Hepatocyte (in vitro differentiated cells): ENCODE measurements at regions not wholly inside any gene's neighbourhood (a gene's known extent, or its start where the extent isn't known, plus 50 kb on each side); places are given as distances from the start of the nearest gene placed in this dataset.
"Not testable (repeated sequence)": the region's sequence is repeated elsewhere in the genome, so short reads cannot be mapped to it uniquely, and the experiment has no call there.

Experiments used
- DNase-seq: peaks from one replicate; pipeline ENCODE4 v3.0.0-alpha.2; 2016; ENCODE audit warnings: low spot score
- H2AFZ ChIP-seq: fragments of 200-600 bp; sonication (generic); 2 replicates; pipeline ENCODE4 v1.6.0; 2016; ENCODE audit warnings: antibody characterized with exemption, mild to moderate bottlenecking
- H3K27ac ChIP-seq: fragments of 200-600 bp; sonication (generic); 2 replicates; pipeline ENCODE4 v1.5.1; 2016; ENCODE audit warnings: mild to moderate bottlenecking
- H3K27me3 ChIP-seq: fragments of 200-600 bp; sonication (generic); 2 replicates; pipeline ENCODE4 v1.6.1; 2016
- H3K36me3 ChIP-seq: fragments of 200-600 bp; sonication (generic); replicated peaks from 2 replicates; pipeline ENCODE4 v1.5.1; 2016; ENCODE audit warnings: low read depth; ENCODE audit not compliant: insufficient read depth
- H3K4me1 ChIP-seq: fragments of 200-600 bp; sonication (generic); 2 replicates; pipeline ENCODE4 v1.5.1; 2016; ENCODE audit warnings: mild to moderate bottlenecking, moderate library complexity; ENCODE audit not compliant: insufficient read depth
- H3K4me2 ChIP-seq: fragments of 200-600 bp; sonication (generic); 2 replicates; pipeline ENCODE4 v1.6.0; 2016
- H3K4me3 ChIP-seq: fragments of 200-600 bp; sonication (generic); 2 replicates; pipeline ENCODE4 v1.5.1; 2016; ENCODE audit warnings: mild to moderate bottlenecking
- H3K79me2 ChIP-seq: fragments of 200-600 bp; sonication (generic); 2 replicates; pipeline ENCODE4 v1.6.0; 2017; ENCODE audit warnings: mild to moderate bottlenecking
- H3K9me2 ChIP-seq: fragments of 200-600 bp; sonication (generic); replicated peaks from 2 replicates; pipeline ENCODE4 v1.6.0; 2017; ENCODE audit warnings: mild to moderate bottlenecking; ENCODE audit not compliant: insufficient read depth
- H3K9me3 ChIP-seq: fragments of 200-600 bp; sonication (generic); 2 replicates; pipeline ENCODE4 v1.5.1; 2016; ENCODE audit warnings: low read depth, mild to moderate bottlenecking
- H4K20me1 ChIP-seq: fragments of 200-600 bp; sonication (generic); 2 replicates; pipeline ENCODE4 v1.6.0; 2016; ENCODE audit warnings: mild to moderate bottlenecking; ENCODE audit not compliant: insufficient read depth, poor library complexity, severe bottlenecking
- EZH2 ChIP-seq: fragments of 200-600 bp; sonication (generic); IDR thresholded peaks from 2 replicates; pipeline ENCODE4 v1.6.1; 2016; ENCODE audit warnings: antibody characterized with exemption, mild to moderate bottlenecking, borderline replicate concordance
- EZH2phosphoT487 ChIP-seq: fragments of 200-600 bp; sonication (generic); IDR thresholded peaks from one replicate; pipeline ENCODE4 v1.6.1; 2018; ENCODE audit warnings: antibody characterized with exemption, mild to moderate bottlenecking, low read depth, moderate library complexity; ENCODE audit not compliant: unreplicated experiment, severe bottlenecking
- WGBS: methylation state at CpG from one replicate; pipeline ENCODE4 v1.1.6; 2016; ENCODE audit warnings: low lambda C conversion rate; ENCODE audit errors: missing lambda C conversion rate; 5-methylcytosine and 5-hydroxymethylcytosine counted together
- TF ChIP-seq, protein P1 (sequence below): fragments of 200-600 bp; sonication (generic); IDR thresholded peaks from 2 replicates; pipeline ENCODE4 v1.5.1; 2016; ENCODE audit warnings: antibody characterized with exemption, mild to moderate bottlenecking; ENCODE audit not compliant: poor library complexity

DNA sequence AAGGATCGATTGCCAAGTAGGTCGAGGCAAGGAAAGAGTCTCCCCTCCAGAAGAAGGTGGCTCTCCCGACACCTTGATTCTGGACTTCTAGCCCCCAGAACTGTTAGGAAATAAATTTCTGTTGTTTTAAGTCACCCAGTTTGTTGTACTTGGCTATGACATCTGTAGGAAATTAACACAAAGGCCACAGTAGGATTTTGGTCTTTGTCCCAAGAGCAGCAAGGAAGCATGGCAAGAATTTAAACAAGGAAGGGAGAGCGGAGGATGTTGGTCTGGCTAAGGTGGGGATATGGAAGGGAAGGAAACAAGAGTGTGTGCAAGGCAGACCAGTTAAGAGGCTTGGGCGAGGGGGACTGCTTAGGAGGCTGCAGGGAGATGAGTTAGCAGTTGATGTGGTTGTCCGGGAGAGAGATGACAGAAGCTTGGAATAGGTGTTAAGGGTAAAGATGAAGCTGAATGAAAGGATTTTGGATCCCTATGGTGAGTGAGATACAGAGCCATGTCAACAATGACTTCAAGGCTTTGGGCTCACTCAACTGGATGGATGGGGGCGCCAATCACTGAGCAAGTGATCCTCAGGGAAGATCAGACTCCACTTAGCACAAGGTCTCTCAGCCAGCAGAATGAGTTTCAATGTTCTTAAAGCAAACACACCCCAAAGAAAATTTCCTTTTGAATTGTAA lies 140.5 kb upstream of the ZNF217 start:
- no peak overlapping the region for H2AFZ ChIP-seq
- WGBS, result 90% methylated on average over 7 of the region's 7 CpGs

DNA sequence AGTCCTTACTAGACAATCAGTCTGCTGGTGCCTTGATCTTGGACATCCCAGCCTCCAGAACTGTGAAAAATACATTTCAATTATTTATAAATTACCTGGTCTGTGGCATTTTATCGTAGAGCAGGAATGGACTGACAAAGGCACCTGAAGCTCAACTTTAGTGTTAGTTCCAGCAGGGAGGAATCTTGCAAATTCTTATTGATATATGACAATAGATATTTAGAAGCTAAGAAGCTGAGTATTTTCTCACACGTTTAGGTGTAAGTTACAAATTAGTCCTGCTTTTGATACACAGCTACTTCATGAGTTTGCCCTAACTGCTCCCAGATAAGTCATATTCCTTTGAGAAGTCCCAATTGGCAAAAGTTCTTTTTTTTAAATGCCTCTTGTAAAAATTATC lies 138.0 kb upstream of the ZNF217 start:
- Histone ChIP-seq H3K27me3 (no peaks in the 10 kb centered on the region), H3K9me3 (no peaks in the 10 kb centered on the region), H3K4me1 (peaks cover 17% of the 10 kb centered on the region), H3K27ac (no peak overlapping the region), H3K4me2 (no peak overlapping the region), H3K9me2 (no peaks in the 10 kb centered on the region), H4K20me1 (no peaks in the 10 kb centered on the region), H3K4me3 (no peak overlapping the region), H3K36me3 (no peaks in the 10 kb centered on the region), H3K79me2 (no peaks in the 10 kb centered on the region), H2AFZ (no peak overlapping the region)
- 95% methylated on average over 2 of the region's 2 CpGs for WGBS
- TF ChIP-seq EZH2phosphoT487 (no peak), EZH2 (no peak)
- TF ChIP-seq, protein P1, sequence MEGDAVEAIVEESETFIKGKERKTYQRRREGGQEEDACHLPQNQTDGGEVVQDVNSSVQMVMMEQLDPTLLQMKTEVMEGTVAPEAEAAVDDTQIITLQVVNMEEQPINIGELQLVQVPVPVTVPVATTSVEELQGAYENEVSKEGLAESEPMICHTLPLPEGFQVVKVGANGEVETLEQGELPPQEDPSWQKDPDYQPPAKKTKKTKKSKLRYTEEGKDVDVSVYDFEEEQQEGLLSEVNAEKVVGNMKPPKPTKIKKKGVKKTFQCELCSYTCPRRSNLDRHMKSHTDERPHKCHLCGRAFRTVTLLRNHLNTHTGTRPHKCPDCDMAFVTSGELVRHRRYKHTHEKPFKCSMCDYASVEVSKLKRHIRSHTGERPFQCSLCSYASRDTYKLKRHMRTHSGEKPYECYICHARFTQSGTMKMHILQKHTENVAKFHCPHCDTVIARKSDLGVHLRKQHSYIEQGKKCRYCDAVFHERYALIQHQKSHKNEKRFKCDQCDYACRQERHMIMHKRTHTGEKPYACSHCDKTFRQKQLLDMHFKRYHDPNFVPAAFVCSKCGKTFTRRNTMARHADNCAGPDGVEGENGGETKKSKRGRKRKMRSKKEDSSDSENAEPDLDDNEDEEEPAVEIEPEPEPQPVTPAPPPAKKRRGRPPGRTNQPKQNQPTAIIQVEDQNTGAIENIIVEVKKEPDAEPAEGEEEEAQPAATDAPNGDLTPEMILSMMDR, result no peak
- no peak for DNase-seq

More for the DNA sequence above, 140.5 kb upstream of the ZNF217 start:
- peaks cover 40% of the 10 kb centered on the region for H3K4me1 ChIP-seq
- no peaks in the 10 kb centered on the region for H3K9me3 ChIP-seq
- no peak for DNase-seq
- H3K4me3 ChIP-seq, result no peak overlapping the region
- no peaks in the 10 kb centered on the region for H4K20me1 ChIP-seq
- TF ChIP-seq EZH2phosphoT487, result no peak
- TF ChIP-seq, protein P1, result no peak
- TF ChIP-seq EZH2, result no peak
- H3K9me2 ChIP-seq, result no peaks in the 10 kb centered on the region
- H3K27me3 ChIP-seq, result no peaks in the 10 kb centered on the region
- H3K79me2 ChIP-seq, result no peaks in the 10 kb centered on the region
- no peaks in the 10 kb centered on the region for H3K36me3 ChIP-seq
- no peak overlapping the region for H3K4me2 ChIP-seq
- H3K27ac ChIP-seq, result no peak overlapping the region

DNA sequence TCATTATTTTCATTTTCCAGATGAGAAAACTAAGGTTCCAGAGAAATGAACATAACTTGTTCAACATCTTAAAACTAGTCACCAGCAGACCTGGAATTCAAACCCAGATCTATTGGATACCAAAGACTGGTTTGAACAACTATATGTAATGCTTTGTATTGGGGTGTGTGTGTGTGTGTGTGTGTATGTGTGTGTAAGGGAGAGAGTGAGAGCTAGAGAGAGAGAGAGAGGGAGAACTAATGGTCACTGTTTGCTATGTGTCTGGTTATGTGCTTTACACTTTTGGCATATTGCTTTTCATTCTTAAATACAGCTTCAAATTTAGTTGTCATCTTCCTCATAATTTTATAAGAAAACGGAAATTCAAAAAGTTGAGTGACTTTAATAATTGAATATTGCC lies 134.7 kb upstream of the ZNF217 start:
- DNase-seq, result no peak
- WGBS, result 88% methylated on average over 1 of the region's 1 CpG
- H3K36me3 ChIP-seq, result no peaks in the 10 kb centered on the region
- H3K27ac ChIP-seq, result no peak overlapping the region
- H3K4me1 ChIP-seq, result no peaks in the 10 kb centered on the region
- no peaks in the 10 kb centered on the region for H3K27me3 ChIP-seq
- no peaks in the 10 kb centered on the region for H4K20me1 ChIP-seq
- H3K79me2 ChIP-seq, result no peaks in the 10 kb centered on the region
- H3K9me3 ChIP-seq, result no peaks in the 10 kb centered on the region
- no peak overlapping the region for H3K4me3 ChIP-seq
- no peak overlapping the region for H2AFZ ChIP-seq
- no peak overlapping the region for H3K4me2 ChIP-seq
- no peaks in the 10 kb centered on the region for H3K9me2 ChIP-seq
- no peak for TF ChIP-seq EZH2
- TF ChIP-seq EZH2phosphoT487, result no peak
- TF ChIP-seq, protein P1, result no peak

DNA sequence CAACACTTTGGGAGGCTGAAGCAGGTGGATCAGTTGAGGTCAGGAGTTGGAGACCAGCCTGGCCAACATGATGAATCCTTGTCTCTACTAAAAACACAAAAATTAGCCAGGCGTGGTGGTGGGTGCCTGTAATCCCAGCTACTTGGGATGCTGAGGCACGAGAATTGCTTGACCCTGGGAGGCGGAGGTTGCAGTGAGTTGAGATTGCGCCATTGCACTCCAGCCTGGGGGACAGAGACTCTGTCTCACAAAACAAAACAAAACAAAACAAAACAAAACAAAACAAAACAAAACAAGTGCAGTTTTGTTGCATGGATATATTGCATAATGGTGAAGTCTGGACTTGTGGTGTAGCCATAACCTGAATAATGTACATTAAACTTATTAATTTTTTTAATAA lies 133.6 kb upstream of the ZNF217 start:
- not testable (repeated sequence) for H3K36me3 ChIP-seq, H2AFZ ChIP-seq, H3K4me1 ChIP-seq, DNase-seq, H3K27me3 ChIP-seq, H3K4me3 ChIP-seq, H3K9me3 ChIP-seq, H3K9me2 ChIP-seq, H3K27ac ChIP-seq, H4K20me1 ChIP-seq, H3K4me2 ChIP-seq, H3K79me2 ChIP-seq
- WGBS, result 98% methylated on average over 4 of the region's 4 CpGs
